AG04450 (cell line): ENCODE measurements at regions not wholly inside any gene's neighbourhood (a gene's known extent, or its start where the extent isn't known, plus 50 kb on each side); places are given as distances from the start of the nearest gene placed in this dataset.

Experiments
- CTCF ChIA-PET: fragments of 300-600, 350-600 bp; formaldehyde crosslinking; extraction: SDS; loops from one replicate; lab custom pipeline; 2022; ENCODE audit warnings: antibody characterized with exemption, inconsistent platforms; lab: Charles Lee
- POLR2A ChIA-PET: fragments of 350-600 bp; formaldehyde crosslinking; extraction: SDS; loops from one replicate; lab custom pipeline; 2021; ENCODE audit warnings: antibody characterized with exemption, inconsistent platforms; lab: Yijun Ruan, JAX
- DNase-seq: peaks from one replicate; pipeline ENCODE4 v3.0.0-alpha.2; 2011; ENCODE audit warnings: low read depth, low spot score
- H3K27ac ChIP-seq: one replicate; pipeline ENCODE4 v1.5.1; 2012; ENCODE audit warnings: low read depth, low read length, control low read depth
- H3K27me3 ChIP-seq: one replicate; pipeline ENCODE4 v1.6.0; 2012; ENCODE audit warnings: low read length; ENCODE audit not compliant: control insufficient read depth, insufficient read depth
- H3K4me3 ChIP-seq: 2 replicates; pipeline ENCODE4 v1.5.1; 2011; ENCODE audit warnings: mild to moderate bottlenecking, low read depth, low read length, control low read depth
- H3K9me3 ChIP-seq: 2 replicates; pipeline ENCODE4 v1.5.1; 2012; ENCODE audit warnings: low read length; ENCODE audit not compliant: control insufficient read depth, insufficient read depth
- CTCF ChIP-seq: IDR thresholded peaks from 2 replicates; pipeline ENCODE4 v1.5.1; 2011; ENCODE audit warnings: low read depth, low read length, control low read depth, inconsistent platforms

GRCh38 chr18:1053331-1054315 is 149.0 kb downstream of the ADCYAP1 start:
- CTCF ChIA-PET, result no interaction called here
- POLR2A ChIA-PET, result no interaction called here
- H3K27me3 ChIP-seq, result no peaks in the 10 kb centered on the region
- H3K9me3 ChIP-seq, result peaks cover 6% of the 10 kb centered on the region
- no peak overlapping the region for H3K27ac ChIP-seq
- no peak for TF ChIP-seq CTCF
- no peak for DNase-seq
- no peak overlapping the region for H3K4me3 ChIP-seq

- POLR2A ChIA-PET, result no interaction called here
- DNase-seq, result no peak
- no peaks in the 10 kb centered on the region for H3K27me3 ChIP-seq
- CTCF ChIA-PET, result no interaction called here
- no peak overlapping the region for H3K4me3 ChIP-seq
- H3K9me3 ChIP-seq, result peaks cover 9% of the 10 kb centered on the region
- TF ChIP-seq CTCF, result no peak
- no peak overlapping the region for H3K27ac ChIP-seq
These were observed 151.7 kb downstream of the ADCYAP1 start for GRCh38 chr18:1056404-1056803.

- CTCF ChIA-PET, result no interaction called here
- Histone ChIP-seq H3K27ac (no peak overlapping the region), H3K4me3 (no peak overlapping the region), H3K9me3 (peaks cover 12% of the 10 kb centered on the region), H3K27me3 (no peaks in the 10 kb centered on the region)
- POLR2A ChIA-PET, result no interaction called here
- no peak for TF ChIP-seq CTCF
- DNase-seq, result no peak
These were observed 152.7 kb downstream of the ADCYAP1 start for GRCh38 chr18:1057367-1057766.

- CTCF ChIA-PET, result no interaction called here
- TF ChIP-seq CTCF, result 0 out of 2 replicates have a peak, but pooled peaks have one; percentile 2
- H3K4me3 ChIP-seq, result no peak overlapping the region
- POLR2A ChIA-PET, result no interaction called here
- no peak overlapping the region for H3K27ac ChIP-seq
- peaks cover 16% of the 10 kb centered on the region for H3K9me3 ChIP-seq
- no peaks in the 10 kb centered on the region for H3K27me3 ChIP-seq
- no peak for DNase-seq
These were observed 157.9 kb downstream of the ADCYAP1 start for GRCh38 chr18:1062588-1062987.

GRCh38 chr18:1075322-1075721 is 170.7 kb downstream of the ADCYAP1 start:
- no peak for DNase-seq
- CTCF ChIA-PET, result no interaction called here

More at GRCh38 chr18:1075322-1075721, 170.7 kb downstream of the ADCYAP1 start:
- no peak for TF ChIP-seq CTCF
- H3K4me3 ChIP-seq, result no peak overlapping the region
- H3K27ac ChIP-seq, result no peak overlapping the region
- no peaks in the 10 kb centered on the region for H3K27me3 ChIP-seq
- POLR2A ChIA-PET, result no interaction called here
- H3K9me3 ChIP-seq, result peaks cover 3% of the 10 kb centered on the region; the same call in 1 of the 2 replicates
